H1 (cell line): ENCODE measurements at regions not wholly inside any gene's neighbourhood (a gene's known extent, or its start where the extent isn't known, plus 50 kb on each side); places are given as distances from the start of the nearest gene placed in this dataset.

Experiments used
- CTCF ChIA-PET: fragments of 300-600 bp; sonication (Branson Sonifier 250); formaldehyde crosslinking; loops from one replicate; lab custom pipeline; 2021; ENCODE audit not compliant: partially characterized antibody; lab: Charles Lee
- POLR2A ChIA-PET: fragments of 300-600 bp; sonication (Branson Sonifier 250); formaldehyde crosslinking; loops from one replicate; lab custom pipeline; 2021; ENCODE audit warnings: inconsistent platforms; ENCODE audit not compliant: partially characterized antibody; lab: Charles Lee
- DNase-seq, 2 experiments: peaks; one replicate each; pipeline versions ENCODE4 v3.0.0 to v3.0.0-alpha.2; 2010 to 2022; ENCODE audit warnings: low spot score in 2 of 2, low read depth in 1 of 2, mixed read lengths in 1 of 2
- FAIRE-seq: peaks from 2 replicates; lab custom pipeline; 2011; peaks lifted over from hg19 to GRCh38; lab: Jason Lieb, UNC
- H2AFZ ChIP-seq: 2 replicates; pipeline ENCODE4 v1.8.1; 2012; ENCODE audit warnings: low read length, inconsistent platforms
- H2AK5ac ChIP-seq: 2 replicates; pipeline ENCODE4 v1.6.1; 2013; ENCODE audit warnings: low read depth, low read length
- H2BK120ac ChIP-seq: replicated peaks from 2 replicates; pipeline ENCODE3; 2013; ENCODE audit warnings: low read depth, low read length, inconsistent platforms
- H2BK12ac ChIP-seq: 2 replicates; pipeline ENCODE4 v1.6.1; 2013; ENCODE audit warnings: low read depth, low read length
- H2BK15ac ChIP-seq: 2 replicates; pipeline ENCODE4 v1.6.1; 2013; ENCODE audit warnings: low read length
- H2BK20ac ChIP-seq: 2 replicates; pipeline ENCODE4 v1.6.1; 2013; ENCODE audit warnings: low read length
- H2BK5ac ChIP-seq: 2 replicates; pipeline ENCODE4 v1.6.1; 2013; ENCODE audit warnings: low read depth, low read length
- H3K14ac ChIP-seq: 2 replicates; pipeline ENCODE4 v1.6.1; 2013; ENCODE audit warnings: inconsistent platforms; ENCODE audit not compliant: insufficient read length
- H3K18ac ChIP-seq: 2 replicates; pipeline ENCODE4 v1.6.1; 2013; ENCODE audit warnings: low read length; ENCODE audit errors: extremely low read depth
- H3K23ac ChIP-seq: 2 replicates; pipeline ENCODE4 v1.6.1; 2013; ENCODE audit warnings: inconsistent platforms; ENCODE audit not compliant: insufficient read length
- H3K23me2 ChIP-seq: 2 replicates; pipeline ENCODE4 v1.6.1; 2013; ENCODE audit warnings: low read depth, low read length
- H3K27ac ChIP-seq: 2 replicates; pipeline ENCODE4 v1.6.1; 2011; ENCODE audit warnings: low read depth, low read length, inconsistent platforms
- H3K27me3 ChIP-seq, 4 experiments: replicated peaks in 1 of 4; 1 replicate in 1 of 4; 2 replicates in 3 of 4; pipeline versions ENCODE4 v1.6.1 to v1.8.1; 2011 to 2013; ENCODE audit warnings: low read length in 3 of 4, mild to moderate bottlenecking in 3 of 4, inconsistent platforms in 2 of 4, mixed read lengths in 2 of 4, moderate library complexity in 1 of 4; ENCODE audit not compliant: control insufficient read depth in 3 of 4, insufficient read depth in 3 of 4; ENCODE audit errors: extremely low read depth in 1 of 4
- H3K36me3 ChIP-seq, 4 experiments: 2 replicates each; pipeline versions ENCODE4 v1.6.1 to v1.8.1; 2011 to 2013; ENCODE audit warnings: mild to moderate bottlenecking in 4 of 4, low read length in 3 of 4, moderate library complexity in 2 of 4, control low read depth in 1 of 4, inconsistent platforms in 1 of 4; ENCODE audit not compliant: insufficient read depth in 4 of 4, control insufficient read depth in 2 of 4
- H3K4ac ChIP-seq: replicated peaks from 2 replicates; pipeline ENCODE3; 2013; ENCODE audit warnings: low read length, low read depth, mixed read lengths, inconsistent platforms; ENCODE audit not compliant: insufficient read length
- H3K4me1 ChIP-seq, 4 experiments: replicated peaks in 1 of 4; 1 replicate in 1 of 4; 2 replicates in 3 of 4; pipeline versions ENCODE4 v1.6.1 to v1.8.1; 2011 to 2013; ENCODE audit warnings: low read length in 3 of 4, inconsistent platforms in 2 of 4, mixed read lengths in 1 of 4; ENCODE audit not compliant: insufficient read depth in 4 of 4, control insufficient read depth in 3 of 4
- H3K4me2 ChIP-seq, 2 experiments: 2 replicates each; pipeline versions ENCODE4 v1.6.1 to v1.8.1; 2011 to 2013; ENCODE audit warnings: low read depth in 2 of 2, low read length in 2 of 2, control low read depth in 1 of 2, inconsistent platforms in 1 of 2, mild to moderate bottlenecking in 1 of 2; ENCODE audit not compliant: insufficient read depth in 1 of 2
- H3K4me3 ChIP-seq, 4 experiments: fragments of 200-600, 300-600 bp in 1 of 4; sonication (generic), shearing (Covaris generic), sonication (Bioruptor Twin) in 1 of 4; 2 replicates each; pipeline versions ENCODE4 v1.5.1 to v1.8.1; 2011 to 2016; ENCODE audit warnings: low read length in 4 of 4, low read depth in 3 of 4, control low read depth in 2 of 4, inconsistent platforms in 2 of 4, mild to moderate bottlenecking in 2 of 4, mixed read lengths in 1 of 4, moderate library complexity in 1 of 4; ENCODE audit not compliant: insufficient read depth in 2 of 4; ENCODE audit errors: extremely low read depth in 1 of 4
- H3K56ac ChIP-seq: replicated peaks from 2 replicates; pipeline ENCODE3; 2013; ENCODE audit warnings: low read depth, mild to moderate bottlenecking, mixed read lengths, low read length, inconsistent platforms; ENCODE audit not compliant: insufficient read length
- H3K79me1 ChIP-seq: 2 replicates; pipeline ENCODE4 v1.6.1; 2013; ENCODE audit warnings: low read depth, low read length, control low read depth
- H3K79me2 ChIP-seq, 2 experiments: 2 replicates each; pipeline versions ENCODE4 v1.6.1 to v1.8.1; 2012 to 2013; ENCODE audit warnings: low read length in 2 of 2, mild to moderate bottlenecking in 2 of 2, inconsistent platforms in 1 of 2; ENCODE audit not compliant: insufficient read depth in 2 of 2, control insufficient read depth in 1 of 2
- H3K9ac ChIP-seq, 4 experiments: replicated peaks in 1 of 4; 1 replicate in 1 of 4; 2 replicates in 3 of 4; pipeline versions ENCODE4 v1.6.1 to v1.8.1; 2011 to 2013; ENCODE audit warnings: low read depth in 3 of 4, low read length in 3 of 4, control low read depth in 2 of 4, mild to moderate bottlenecking in 2 of 4, moderate library complexity in 2 of 4, inconsistent platforms in 1 of 4; ENCODE audit errors: extremely low read depth in 1 of 4
- H3K9me3 ChIP-seq, 2 experiments: 2 replicates each; pipeline versions ENCODE4 v1.6.1 to v1.8.1; 2012 to 2013; ENCODE audit warnings: mild to moderate bottlenecking in 2 of 2, moderate library complexity in 2 of 2, control low read depth in 1 of 2, inconsistent platforms in 1 of 2, low read depth in 1 of 2, low read length in 1 of 2, mixed read lengths in 1 of 2; ENCODE audit not compliant: insufficient read depth in 2 of 2
- H4K20me1 ChIP-seq, 2 experiments: replicated peaks in 1 of 2; 2 replicates each; pipeline versions ENCODE3 to v1.8.1; 2011 to 2013; ENCODE audit warnings: inconsistent platforms in 2 of 2, low read length in 2 of 2, mild to moderate bottlenecking in 1 of 2; ENCODE audit not compliant: insufficient read depth in 2 of 2, control insufficient read depth in 1 of 2
- H4K5ac ChIP-seq: 2 replicates; pipeline ENCODE4 v1.6.1; 2013; ENCODE audit warnings: low read length, low read depth, mixed read lengths, inconsistent platforms; ENCODE audit not compliant: insufficient read length
- H4K8ac ChIP-seq: 2 replicates; pipeline ENCODE4 v1.8.0; 2013; ENCODE audit warnings: mild to moderate bottlenecking, moderate library complexity, low read length, inconsistent platforms; ENCODE audit not compliant: insufficient read depth; ENCODE audit errors: extremely low read depth
- H4K91ac ChIP-seq: replicated peaks from 2 replicates; pipeline ENCODE3; 2013; ENCODE audit warnings: low read length, mixed read lengths, inconsistent platforms; ENCODE audit not compliant: insufficient read length
- CEBPB ChIP-seq: IDR thresholded peaks from 2 replicates; pipeline ENCODE4 v1.6.1; 2012; ENCODE audit warnings: low read depth, low read length
- CTCF ChIP-seq, 3 experiments: IDR thresholded peaks; 1 replicate in 2 of 3; 2 replicates in 1 of 3; pipeline versions ENCODE4 v1.5.1 to v1.6.1; 2011; ENCODE audit warnings: low read length in 3 of 3, mild to moderate bottlenecking in 3 of 3, inconsistent platforms in 2 of 3, low read depth in 1 of 3, moderate library complexity in 1 of 3; ENCODE audit not compliant: insufficient read depth in 1 of 3; ENCODE audit errors: control extremely low read depth in 1 of 3
- WGBS, 2 experiments: shearing (Covaris generic) in 1 of 2; methylation state at CpG; one replicate each; pipeline versions ENCODE4 v1.1.6 to v1.1.7; 2013 to 2015; ENCODE audit warnings: low lambda C conversion rate in 2 of 2, mixed read lengths in 2 of 2, inconsistent platforms in 1 of 2, low coverage in 1 of 2, missing lambda C conversion rate in 1 of 2; ENCODE audit not compliant: insufficient replicate concordance in 2 of 2, insufficient coverage in 1 of 2, insufficient read length in 1 of 2; ENCODE audit errors: extremely low coverage in 1 of 2, missing lambda C conversion rate in 1 of 2; 5-methylcytosine and 5-hydroxymethylcytosine counted together

- no peak overlapping the region for H3K4me2 ChIP-seq
Observed at GRCh38 chr18:75962036-75962572, 532.9 kb downstream of the ZNF516 start.

More at GRCh38 chr18:75962036-75962572, 532.9 kb downstream of the ZNF516 start:
- 94% methylated on average over 7 of the region's 7 CpGs; no CpG with 5 or more reads in 1 of the 2 experiments for WGBS, 2 experiments
- TF ChIP-seq CEBPB, result 0 out of 2 replicates have a peak, but pooled peaks have one; percentile 40
- TF ChIP-seq CTCF (IDR thresholded peaks at IDR 0.05; ENCODE audit: control extremely low read depth in 1 of 3, insufficient read depth in 1 of 3, low read depth in 1 of 3, low read length in 3 of 3), result no peak
- TF ChIP-seq, all 59 proteins: peak for 1
- H3K18ac ChIP-seq, result no peak overlapping the region
- no peak overlapping the region for H2AK5ac ChIP-seq
- H3K9me3 ChIP-seq, result no peaks in the 10 kb centered on the region
- H4K5ac ChIP-seq, result no peak overlapping the region
- H4K91ac ChIP-seq, result no peak overlapping the region
- no peak overlapping the region for H3K27ac ChIP-seq
- no peak overlapping the region for H3K4ac ChIP-seq
- no peak overlapping the region for H3K14ac ChIP-seq
- FAIRE-seq (no peak), DNase-seq (no peak)
- no peaks in the 10 kb centered on the region for H3K79me1 ChIP-seq
- H2BK12ac ChIP-seq, result no peak overlapping the region
- no peaks in the 10 kb centered on the region for H3K79me2 ChIP-seq
- H3K56ac ChIP-seq, result no peak overlapping the region
- no peak overlapping the region for H4K8ac ChIP-seq
- no peaks in the 10 kb centered on the region; the same call in 1 of the 2 replicates for H3K23me2 ChIP-seq
- no peak overlapping the region for H2BK15ac ChIP-seq
- no peaks in the 10 kb centered on the region for H3K27me3 ChIP-seq
- H2AFZ ChIP-seq, result 0 out of 2 replicates have a peak overlapping the region, but pooled peaks have one; percentile 3
- H3K23ac ChIP-seq, result no peak overlapping the region
- no peaks in the 10 kb centered on the region for H3K4me1 ChIP-seq
- no peaks in the 10 kb centered on the region for H3K36me3 ChIP-seq
- ChIA-PET POLR2A (no interaction called here), CTCF (interaction anchor here (0.7 to 0.9 kb wide), 2 partner anchors 18 to 300 kb away, joined by 3 read pairs; no protein-coding TSS in a partner anchor)
- no peak overlapping the region for H2BK20ac ChIP-seq
- H3K9ac ChIP-seq, result no peak overlapping the region
- H4K20me1 ChIP-seq, result no peaks in the 10 kb centered on the region
- no peak overlapping the region for H2BK120ac ChIP-seq
- H2BK5ac ChIP-seq, result no peak overlapping the region
- no peak overlapping the region for H3K4me3 ChIP-seq
